ENCODE measurements at regions not wholly inside any gene's neighbourhood (a gene's known extent, or its start where the extent isn't known, plus 50 kb on each side); places are given as distances from the start of the nearest gene placed in this dataset.

DNA sequence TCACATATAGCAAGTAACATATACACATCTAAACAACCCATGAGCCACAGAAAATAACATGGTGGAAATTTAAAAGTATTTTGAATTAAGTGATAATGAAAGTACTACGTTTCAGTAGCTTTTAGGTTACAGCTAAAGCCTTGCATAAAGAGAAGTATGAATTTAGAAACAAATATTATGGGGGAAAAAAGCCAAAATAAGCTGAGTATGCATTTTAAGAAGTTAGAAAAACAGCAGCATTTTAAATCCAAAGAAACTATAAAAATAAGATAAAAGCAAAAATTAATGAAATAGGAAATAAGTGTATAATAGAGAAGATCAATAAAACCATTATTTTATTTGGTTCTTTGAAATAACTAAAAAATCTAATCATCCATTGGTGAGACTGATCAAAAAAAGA, 89.8 kb upstream of the ARHGEF7 start:
- H3K4me2 ChIP-seq (replicated peaks; ENCODE audit: extremely low read depth, low read length, poor library complexity, severe bottlenecking), result no peak overlapping the region
- H3K9me3 ChIP-seq (replicated peaks in 1 of 2; ENCODE audit: control insufficient read depth in 1 of 2, insufficient read depth in 1 of 2, low read length in 2 of 2), result peaks cover 4 to 23% of the 10 kb centered on the region in 2 donors
- peaks cover 3 to 11% (median 4%) of the 10 kb centered on the region in 3 donors for H3K27me3 Mint-ChIP-seq (ENCODE audit: low read depth in 3 of 3)
- no peaks in the 10 kb centered on the region for H3K27me3 ChIP-seq (ENCODE audit: control insufficient read depth in 2 of 2, insufficient read depth in 2 of 2, low read length in 2 of 2)
- no peaks in the 10 kb centered on the region for H3K36me3 ChIP-seq (replicated peaks in 1 of 2; ENCODE audit: control insufficient read depth in 1 of 2, insufficient read depth in 2 of 2, low read length in 2 of 2)
- intact Hi-C loops (cut with micrococcal nuclease), result no loop called here
- H3K79me2 ChIP-seq (ENCODE audit: insufficient read depth, low read length), result no peaks in the 10 kb centered on the region
- H3K9me3 Mint-ChIP-seq, result peaks cover 9 to 17% (median 14%) of the 10 kb centered on the region in 7 donors
- no peaks in the 10 kb centered on the region for H3K4me1 Mint-ChIP-seq
- no peak overlapping the region for H3K27ac Mint-ChIP-seq
- H3K4me1 ChIP-seq (ENCODE audit: control insufficient read depth in 1 of 2, insufficient read depth in 2 of 2, low read length in 2 of 2), result no peaks in the 10 kb centered on the region
- no CpG with 5 or more reads among the region's 1 CpG for WGBS (ENCODE audit: insufficient coverage)
- no peak overlapping the region for H3K4me3 Mint-ChIP-seq
- no peak overlapping the region for H3K4me3 ChIP-seq (replicated peaks in 1 of 3; ENCODE audit: low read depth in 2 of 3, low read length in 3 of 3)
- no peak for TF ChIP-seq CTCF (IDR thresholded peaks at IDR 0.05)
- H2AFZ ChIP-seq (ENCODE audit: insufficient read depth, low read depth, low read length, poor library complexity, severe bottlenecking), result no peak overlapping the region
- H3K9ac ChIP-seq (ENCODE audit: insufficient read depth, low read length, poor library complexity, severe bottlenecking), result no peak overlapping the region
- no peaks in the 10 kb centered on the region for H4K20me1 ChIP-seq (ENCODE audit: insufficient read depth, low read length)
- no peaks in the 10 kb centered on the region for H3K36me3 Mint-ChIP-seq
- no peak for DNase-seq
- H3K27ac ChIP-seq (ENCODE audit: low read depth in 1 of 2, low read length in 2 of 2), result no peak overlapping the region

GRCh38 chr13:111022886-111023285, 92.2 kb upstream of the ARHGEF7 start:
- no peak overlapping the region for H3K27ac ChIP-seq (ENCODE audit: low read depth in 1 of 2, low read length in 2 of 2)
- H3K79me2 ChIP-seq (ENCODE audit: insufficient read depth, low read length), result no peaks in the 10 kb centered on the region
- Mint-ChIP-seq H3K27ac (no peak overlapping the region), H3K9me3 (peaks cover 16 to 23% (median 19%) of the 10 kb centered on the region in 7 donors), H3K27me3 (ENCODE audit: low read depth in 3 of 3) (peaks cover 3 to 9% (median 4%) of the 10 kb centered on the region in 3 donors), H3K4me1 (no peaks in the 10 kb centered on the region), H3K36me3 (no peaks in the 10 kb centered on the region), H3K4me3 (no peak overlapping the region)
- no peak overlapping the region for H2AFZ ChIP-seq (ENCODE audit: insufficient read depth, low read depth, low read length, poor library complexity, severe bottlenecking)
- no peak overlapping the region for H3K4me2 ChIP-seq (replicated peaks; ENCODE audit: extremely low read depth, low read length, poor library complexity, severe bottlenecking)
- H3K4me3 ChIP-seq (replicated peaks in 1 of 3; ENCODE audit: low read depth in 2 of 3, low read length in 3 of 3), result no peak overlapping the region
- H3K9me3 ChIP-seq (replicated peaks in 1 of 2; ENCODE audit: control insufficient read depth in 1 of 2, insufficient read depth in 1 of 2, low read length in 2 of 2), result peaks cover 14 to 28% of the 10 kb centered on the region in 2 donors
- WGBS (ENCODE audit: insufficient coverage), result 95% methylated on average over 3 of the region's 6 CpGs
- no peak for TF ChIP-seq CTCF (IDR thresholded peaks at IDR 0.05)
- no peaks in the 10 kb centered on the region for H4K20me1 ChIP-seq (ENCODE audit: insufficient read depth, low read length)
- H3K9ac ChIP-seq (ENCODE audit: insufficient read depth, low read length, poor library complexity, severe bottlenecking), result no peak overlapping the region
- intact Hi-C loops (cut with micrococcal nuclease), result no loop called here
- H3K36me3 ChIP-seq (replicated peaks in 1 of 2; ENCODE audit: control insufficient read depth in 1 of 2, insufficient read depth in 2 of 2, low read length in 2 of 2), result no peaks in the 10 kb centered on the region
- no peaks in the 10 kb centered on the region for H3K27me3 ChIP-seq (ENCODE audit: control insufficient read depth in 2 of 2, insufficient read depth in 2 of 2, low read length in 2 of 2)
- DNase-seq, result no peak
- H3K4me1 ChIP-seq (ENCODE audit: control insufficient read depth in 1 of 2, insufficient read depth in 2 of 2, low read length in 2 of 2), result no peaks in the 10 kb centered on the region
